Activated T-cell treated with anti-CD3 and anti-CD28 coated beads for 24 hours (primary cell): ENCODE measurements at regions not wholly inside any gene's neighbourhood (a gene's known extent, or its start where the extent isn't known, plus 50 kb on each side); places are given as distances from the start of the nearest gene placed in this dataset.

ENCODE experiments used
- DNase-seq: peaks from one replicate; pipeline ENCODE4 v3.0.0-alpha.2; 2020; ENCODE audit warnings: low read depth

DNA sequence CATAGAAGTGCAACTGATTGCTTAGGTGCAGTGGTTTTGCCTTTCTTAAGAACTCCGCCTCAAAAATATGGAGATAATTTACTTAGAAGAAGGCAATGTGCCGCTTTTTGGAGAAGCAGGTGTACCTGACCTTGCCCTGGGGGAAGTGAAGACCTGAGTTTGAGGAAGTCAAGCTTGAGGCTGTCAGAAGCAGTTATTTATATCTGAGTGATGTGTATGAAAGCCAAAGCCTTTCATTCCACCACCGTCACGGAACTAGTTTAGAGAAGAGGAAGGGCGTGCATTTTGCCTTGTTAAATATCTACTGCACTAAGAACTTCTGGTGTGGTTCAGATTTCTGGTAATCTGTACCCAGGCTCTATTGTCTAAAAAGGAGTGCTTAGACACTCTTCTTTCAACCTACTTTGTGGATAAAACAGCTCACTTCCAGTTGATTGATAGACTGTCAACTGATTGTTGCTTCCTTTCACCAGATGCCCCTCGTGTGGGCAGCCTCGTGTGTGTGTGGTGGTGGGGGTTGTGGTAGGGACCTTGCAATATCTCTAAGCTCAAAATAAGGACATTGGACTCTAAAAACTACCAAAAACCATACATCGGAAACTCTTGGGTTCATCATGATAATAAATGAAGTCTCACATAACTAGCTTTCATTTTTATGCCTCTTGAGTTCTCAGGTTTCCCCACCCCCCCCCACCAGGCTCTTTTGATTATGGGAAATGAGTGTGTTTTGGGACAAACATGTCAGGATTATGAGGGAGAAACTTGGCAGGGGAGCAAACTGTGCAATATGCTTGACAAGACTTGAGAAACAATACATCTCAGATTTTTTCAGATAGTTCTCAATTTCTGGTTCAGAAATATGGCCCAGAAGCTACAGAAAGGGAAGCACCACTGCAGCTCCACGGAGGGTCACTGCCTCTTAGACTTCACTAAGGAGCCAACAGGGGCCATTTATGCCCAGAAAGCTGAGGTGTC, 78.6 kb downstream of the ARF6 start:
- no peak for DNase-seq

GRCh38 chr14:49972131-49972671, 79.3 kb downstream of the ARF6 start:
- no peak for DNase-seq

DNA sequence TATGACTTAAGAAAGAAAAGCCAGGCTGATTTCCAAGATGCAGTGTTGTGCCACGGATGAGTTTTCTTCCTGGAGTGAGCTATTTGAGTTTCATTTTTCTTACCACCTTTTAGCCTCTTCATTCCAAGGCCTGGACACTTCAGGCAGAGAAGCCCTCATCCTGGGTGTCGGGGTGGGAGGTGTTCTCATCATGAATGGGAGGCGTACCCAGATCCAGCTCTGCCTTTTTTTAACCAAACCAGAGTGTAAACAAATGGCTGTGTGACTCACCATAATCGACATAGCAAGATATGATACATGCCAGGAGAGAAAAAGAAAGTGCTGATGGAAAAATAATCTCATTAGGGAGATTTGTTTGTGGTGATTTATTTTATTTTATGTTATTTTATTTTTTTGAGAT, 79.9 kb downstream of the ARF6 start:
- no peak for DNase-seq

DNA sequence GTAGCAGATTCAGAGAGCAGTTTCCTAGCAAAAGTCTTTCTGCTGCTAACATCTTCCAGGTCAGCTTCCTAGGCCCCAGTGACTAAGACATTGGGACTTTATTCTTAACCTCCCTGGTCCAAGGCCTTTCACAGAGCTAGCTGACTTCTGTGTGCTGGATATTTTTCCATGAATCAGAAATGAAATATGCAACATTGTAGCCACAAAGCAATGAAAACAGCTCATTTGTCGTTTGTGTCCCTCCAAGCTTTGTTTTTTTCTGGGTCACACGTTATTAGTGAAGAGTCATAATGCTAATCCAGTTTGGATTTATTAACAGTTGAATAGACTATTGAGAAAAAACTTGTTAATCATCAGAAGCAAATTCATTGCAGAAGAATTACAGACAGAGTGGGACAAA, 82.4 kb downstream of the ARF6 start:
- DNase-seq: no peak

GRCh38 chr14:49975799-49976198, 82.9 kb downstream of the ARF6 start:
- DNase-seq: no peak

GRCh38 chr14:49977126-49977841, 84.4 kb downstream of the ARF6 start:
- DNase-seq: peak; percentile 44

GRCh38 chr14:49980027-49980426, 87.1 kb downstream of the ARF6 start:
- DNase-seq: no peak

DNA sequence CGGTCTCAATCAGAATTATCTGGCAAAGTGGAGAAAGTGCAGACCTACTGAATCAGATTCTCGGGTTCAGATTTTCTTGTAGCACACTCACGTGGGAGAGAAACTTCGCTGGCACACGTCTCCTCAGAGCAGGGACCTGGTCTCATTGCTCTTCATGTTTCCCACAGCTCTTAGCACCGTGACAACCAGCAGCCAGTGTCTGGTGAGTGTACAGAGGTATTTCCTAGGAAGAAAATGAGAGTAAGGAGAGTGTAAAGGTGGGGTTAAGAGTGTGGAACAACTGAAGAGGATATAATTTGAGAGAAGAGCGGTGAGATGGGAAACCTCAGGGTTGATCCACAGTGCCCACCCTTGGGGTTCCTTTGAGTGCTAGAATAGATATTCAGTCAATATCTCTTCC, 89.2 kb downstream of the ARF6 start:
- DNase-seq: no peak

GRCh38 chr14:49982501-49982951, 89.6 kb downstream of the ARF6 start:
- no peak for DNase-seq

GRCh38 chr14:49984424-49984823, 91.5 kb downstream of the ARF6 start:
- DNase-seq: no peak

DNA sequence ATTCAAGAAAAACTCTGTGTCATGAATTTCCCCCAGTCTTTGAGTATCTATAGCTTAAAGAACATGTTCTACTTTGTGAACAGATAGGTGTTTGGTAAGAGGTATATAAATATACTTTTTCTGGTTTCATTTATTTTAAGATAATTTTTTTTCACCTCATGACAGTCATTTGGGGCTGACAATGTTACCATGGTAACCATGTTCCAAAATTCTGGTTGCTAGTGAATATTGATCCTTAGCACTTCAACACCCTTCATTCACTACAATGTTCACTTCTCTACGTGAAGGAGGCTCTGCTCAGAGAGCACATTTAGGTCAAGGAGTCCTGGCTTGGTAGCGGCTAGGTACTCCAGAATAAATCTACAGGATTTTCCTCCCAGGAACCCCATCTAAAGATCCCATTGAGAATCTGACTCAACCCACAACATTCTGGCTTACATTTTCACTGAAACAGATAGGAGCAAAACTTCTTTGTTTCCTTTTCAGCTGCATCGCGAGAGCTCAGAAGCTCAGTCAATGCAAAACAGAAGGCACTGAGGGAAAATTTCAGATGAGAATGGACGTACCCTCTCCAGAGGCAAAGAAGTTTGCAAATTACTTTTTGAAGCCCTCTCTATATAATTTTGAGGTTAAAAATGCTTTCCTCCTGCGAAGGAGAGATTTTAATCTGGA, 93.6 kb downstream of the ARF6 start:
- DNase-seq: no peak

DNA sequence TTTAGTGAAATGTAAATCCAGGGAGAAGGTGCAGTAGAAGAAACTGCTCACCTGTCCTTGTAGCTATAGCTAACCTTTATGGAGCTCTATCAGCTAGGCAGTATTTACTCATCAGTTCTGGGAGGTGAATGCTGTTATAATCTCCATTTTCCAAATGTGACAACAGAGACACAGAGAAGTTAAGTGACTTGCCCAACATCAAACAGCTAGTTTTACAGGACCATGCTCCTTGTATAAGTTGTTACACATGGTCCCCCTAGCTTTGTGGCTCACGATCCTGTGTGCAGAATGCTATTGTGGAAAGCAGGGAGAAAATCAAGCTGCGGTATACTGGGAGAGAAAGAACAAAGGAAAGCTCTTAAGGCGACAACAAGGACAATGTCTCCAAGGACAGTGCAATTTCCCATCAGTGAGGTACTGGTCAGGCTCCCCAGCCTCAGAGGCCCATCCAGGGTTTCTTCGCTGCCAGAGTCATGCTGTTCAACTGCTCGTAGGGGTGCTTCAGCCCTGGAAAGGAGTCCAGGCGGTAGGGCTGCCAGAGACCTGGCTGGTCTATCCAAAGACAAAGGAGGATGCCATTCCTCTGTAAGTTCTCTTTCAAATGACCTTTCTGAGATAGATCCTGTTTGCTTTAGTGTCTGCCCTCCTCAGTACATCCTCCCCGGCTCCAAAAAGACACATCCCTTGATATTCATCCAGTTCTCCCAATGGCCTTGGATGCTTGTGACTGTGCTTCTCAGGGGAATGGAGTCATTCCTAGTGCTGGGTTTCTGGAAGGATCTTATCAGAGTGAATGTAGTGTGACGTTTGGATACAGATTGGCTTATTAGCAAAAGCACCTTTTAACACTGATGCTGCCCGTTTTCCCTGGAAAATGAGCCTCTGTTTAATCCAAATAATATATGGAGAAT, 95.5 kb downstream of the ARF6 start:
- no peak for DNase-seq

GRCh38 chr14:49989966-49990365, 97.1 kb downstream of the ARF6 start:
- no peak for DNase-seq

- no peak for DNase-seq
Measured at GRCh38 chr14:49991491-49991890, 98.6 kb downstream of the ARF6 start.

DNA sequence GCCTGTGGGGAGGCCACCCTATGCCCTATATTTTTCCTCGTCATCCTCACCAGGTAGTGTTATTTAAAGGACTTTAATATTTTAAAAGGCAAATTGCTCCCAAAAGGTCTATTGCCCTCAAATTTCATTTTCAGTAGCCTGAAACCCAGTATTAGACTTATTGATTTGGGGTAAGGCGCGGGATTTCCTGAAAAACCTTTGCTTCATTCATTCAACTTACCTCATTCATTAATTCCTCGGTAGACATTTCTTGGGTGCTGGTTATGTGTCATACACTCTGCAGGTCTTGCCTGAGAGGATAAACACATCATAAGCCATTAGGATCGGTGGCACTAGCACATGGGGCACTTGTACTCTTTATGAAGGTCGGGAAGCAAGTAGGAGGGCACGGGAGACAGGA, 99.2 kb downstream of the ARF6 start:
- DNase-seq: no peak

DNA sequence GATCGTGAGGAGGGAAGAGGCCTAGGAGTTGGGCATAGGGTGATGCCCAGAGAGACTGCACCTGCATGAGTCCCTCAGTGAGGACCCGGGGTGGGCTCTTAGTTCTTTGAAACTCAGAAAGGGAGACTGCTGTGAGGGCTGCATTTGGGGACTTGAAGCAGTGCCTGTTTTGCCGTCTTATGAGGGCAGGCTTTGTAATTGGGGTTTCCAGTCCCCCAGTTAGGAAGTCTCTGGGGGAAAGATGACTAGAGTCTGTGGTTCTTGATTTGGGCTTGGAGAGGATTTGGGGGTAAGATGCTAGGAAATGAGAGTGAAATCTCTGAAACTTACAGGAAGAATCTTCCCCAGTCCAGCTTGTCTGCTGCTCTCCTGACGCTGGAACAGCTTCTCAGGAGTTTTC, 99.6 kb downstream of the ARF6 start:
- DNase-seq: no peak

DNA sequence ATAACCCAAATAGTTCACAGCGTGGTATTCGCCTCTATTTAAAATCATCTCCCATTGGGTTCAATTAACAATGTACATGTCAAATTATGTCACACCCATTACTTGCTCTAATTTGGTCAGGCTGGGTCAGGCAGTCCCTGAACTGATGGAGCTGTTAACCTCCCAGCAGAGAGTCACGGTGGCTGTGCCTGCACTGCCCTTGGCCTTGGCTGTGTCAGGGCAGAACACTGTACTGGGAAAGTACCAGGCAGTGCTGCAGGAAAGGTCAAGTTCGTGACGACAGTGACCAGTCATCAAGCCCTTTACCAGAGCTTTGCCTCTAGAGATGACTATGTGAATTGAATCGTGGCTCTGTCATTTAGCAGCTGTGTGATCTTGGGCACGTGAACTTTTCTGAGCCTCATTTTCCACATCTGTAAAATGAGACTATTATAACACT, 100.0 kb downstream of the ARF6 start:
- no peak for DNase-seq

DNA sequence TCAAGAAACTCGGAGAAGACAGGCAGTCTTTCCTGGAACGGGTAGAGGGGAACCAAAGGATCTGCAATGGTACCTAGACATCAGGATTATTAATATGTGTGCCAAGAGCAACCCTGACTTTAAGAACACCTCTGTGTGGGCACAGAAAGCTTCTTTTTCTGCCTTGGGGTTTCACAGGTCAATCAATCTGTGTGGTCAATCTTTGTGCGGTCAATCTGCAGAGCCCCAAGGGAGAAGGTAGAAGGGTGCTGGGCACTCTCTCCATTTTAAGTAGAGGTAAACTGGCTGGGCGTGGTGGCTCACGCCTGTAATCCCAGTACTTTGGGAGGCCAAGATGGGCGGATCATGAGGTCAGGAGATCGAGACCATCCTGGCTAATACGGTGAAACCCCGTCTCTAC, 100.7 kb downstream of the ARF6 start:
- DNase-seq: no peak

- DNase-seq: no peak
Measured at GRCh38 chr14:49994951-49995561, 102.2 kb downstream of the ARF6 start.

DNA sequence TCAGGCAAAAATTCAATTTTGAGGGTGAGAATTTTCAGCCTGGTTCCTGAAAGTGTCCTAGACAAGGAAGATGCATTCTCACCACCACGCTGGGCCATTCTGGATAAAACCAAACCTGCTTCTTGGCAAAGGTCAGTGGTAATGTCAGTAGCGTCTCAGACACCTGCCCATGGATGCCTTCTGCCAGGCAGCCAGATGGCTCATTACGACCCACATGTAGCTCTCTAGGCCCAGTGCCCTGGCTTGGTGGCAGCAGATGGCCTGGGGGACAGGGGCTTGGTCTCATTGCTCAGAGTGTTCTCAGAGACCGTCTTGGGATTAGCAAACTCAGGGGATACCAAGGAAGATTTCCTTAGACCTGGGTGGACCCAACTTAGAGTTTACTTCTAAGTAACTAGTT, 105.1 kb downstream of the ARF6 start:
- DNase-seq: no peak
